Daoy (cell line): ENCODE measurements at regions not wholly inside any gene's neighbourhood (a gene's known extent, or its start where the extent isn't known, plus 50 kb on each side); places are given as distances from the start of the nearest gene placed in this dataset.

Experiments used
- DNase-seq: peaks from one replicate; pipeline ENCODE4 v3.0.0-alpha.2; 2015; ENCODE audit warnings: low read depth

DNA sequence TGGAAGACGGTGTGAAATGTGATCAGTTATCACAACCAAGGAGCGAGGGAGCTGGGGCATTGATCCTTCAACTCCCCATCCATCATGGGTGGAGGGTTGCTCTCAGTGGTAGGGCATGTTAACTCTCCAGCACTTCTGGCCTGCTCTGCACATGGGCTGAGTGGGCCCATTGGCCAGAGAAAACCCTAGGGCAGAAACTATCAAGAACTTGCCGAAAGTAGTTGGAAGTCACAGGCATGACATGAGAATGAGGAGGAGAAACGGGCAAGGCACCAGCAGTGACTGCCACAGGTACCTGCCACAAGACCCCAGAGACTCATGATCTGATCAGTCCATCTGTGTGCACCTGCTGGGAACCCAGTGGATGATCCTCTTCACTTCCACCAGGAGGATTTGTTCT is 50.9 kb upstream of the CXCL14 start:
- DNase-seq = no peak

- no peak for DNase-seq
These were observed 50.2 kb upstream of the CXCL14 start for GRCh38 chr5:135628771-135629563.
